Upper lobe of right lung (tissue), 1 donor: ENCODE measurements at regions not wholly inside any gene's neighbourhood (a gene's known extent, or its start where the extent isn't known, plus 50 kb on each side); places are given as distances from the start of the nearest gene placed in this dataset.

ENCODE experiments used
- ATAC-seq: fragments of 200-7000 bp; cut with Tn5 transposase; one replicate; pipeline ENCODE4 v1.9.1; 2020; ENCODE audit warnings: mild to moderate bottlenecking, moderate library complexity
- DNase-seq: peaks from one replicate; pipeline ENCODE4 v3.0.0-alpha.2; 2020
- H3K27ac ChIP-seq: fragments of 200-600 bp; one replicate; pipeline ENCODE4 v1.8.0; 2022
- H3K27me3 ChIP-seq: fragments of 200-600 bp; one replicate; pipeline ENCODE4 v1.8.0; 2022; ENCODE audit warnings: mild to moderate bottlenecking
- H3K36me3 ChIP-seq: fragments of 200-600 bp; one replicate; pipeline ENCODE4 v1.8.0; 2022
- H3K4me1 ChIP-seq: fragments of 200-600 bp; one replicate; pipeline ENCODE4 v1.8.0; 2022
- H3K4me3 ChIP-seq: fragments of 200-600 bp; one replicate; pipeline ENCODE4 v1.8.0; 2022; ENCODE audit warnings: mild to moderate bottlenecking
- H3K9me3 ChIP-seq: fragments of 200-600 bp; one replicate; pipeline ENCODE4 v1.8.0; 2022
- intact Hi-C: fragments of 100-400 bp; cut with DNase I; formaldehyde crosslinking; loops from one replicate; pipeline ENCODE4 v1.11.0; 2022
- TF ChIP-seq, protein P1 (sequence below): fragments of 200-600 bp; IDR thresholded peaks from one replicate; pipeline ENCODE4 v1.8.0; 2022; ENCODE audit warnings: antibody characterized with exemption
- donor health status: DM: no; HTN: yes; CAD: no; lungs with severe emphysema.

DNA sequence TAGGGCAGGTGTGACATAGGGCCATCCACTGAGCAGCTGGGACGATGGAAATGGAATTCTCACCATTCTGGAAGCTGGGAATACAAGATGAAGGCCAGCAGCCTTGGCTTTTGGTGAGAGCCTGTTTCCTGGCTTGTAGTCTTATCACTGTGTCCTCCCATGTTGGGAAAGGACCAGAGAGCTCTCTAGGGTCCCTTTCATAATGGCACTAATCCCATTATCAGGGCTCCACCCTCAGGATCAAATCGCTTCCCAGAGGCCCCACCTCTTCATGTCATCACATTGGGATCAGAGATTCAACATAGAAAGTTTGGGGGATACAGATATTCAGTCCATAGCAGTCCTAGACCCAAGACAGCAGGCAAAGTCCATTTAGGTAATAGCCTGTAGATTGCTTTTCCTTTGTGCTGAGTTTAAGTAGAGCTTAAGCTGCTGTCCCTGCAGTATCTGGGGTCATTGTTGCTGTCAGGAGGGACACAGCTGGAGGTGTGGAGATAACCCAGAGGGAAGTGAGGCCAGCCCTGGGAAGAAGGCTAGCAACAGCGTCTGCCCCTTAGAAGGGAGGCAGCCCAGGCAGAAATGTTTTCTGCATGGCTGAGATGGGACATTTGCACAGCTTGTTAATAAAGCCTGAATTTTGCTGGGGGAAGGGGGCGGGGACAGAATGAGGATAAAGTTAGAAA is 136.5 kb upstream of the GPR12 start:
- Histone ChIP-seq H3K36me3 (no peaks in the 10 kb centered on the region), H3K4me3 (no peak overlapping the region), H3K27ac (no peak overlapping the region), H3K27me3 (no peaks in the 10 kb centered on the region), H3K4me1 (no peaks in the 10 kb centered on the region), H3K9me3 (no peaks in the 10 kb centered on the region)
- TF ChIP-seq, protein P1, sequence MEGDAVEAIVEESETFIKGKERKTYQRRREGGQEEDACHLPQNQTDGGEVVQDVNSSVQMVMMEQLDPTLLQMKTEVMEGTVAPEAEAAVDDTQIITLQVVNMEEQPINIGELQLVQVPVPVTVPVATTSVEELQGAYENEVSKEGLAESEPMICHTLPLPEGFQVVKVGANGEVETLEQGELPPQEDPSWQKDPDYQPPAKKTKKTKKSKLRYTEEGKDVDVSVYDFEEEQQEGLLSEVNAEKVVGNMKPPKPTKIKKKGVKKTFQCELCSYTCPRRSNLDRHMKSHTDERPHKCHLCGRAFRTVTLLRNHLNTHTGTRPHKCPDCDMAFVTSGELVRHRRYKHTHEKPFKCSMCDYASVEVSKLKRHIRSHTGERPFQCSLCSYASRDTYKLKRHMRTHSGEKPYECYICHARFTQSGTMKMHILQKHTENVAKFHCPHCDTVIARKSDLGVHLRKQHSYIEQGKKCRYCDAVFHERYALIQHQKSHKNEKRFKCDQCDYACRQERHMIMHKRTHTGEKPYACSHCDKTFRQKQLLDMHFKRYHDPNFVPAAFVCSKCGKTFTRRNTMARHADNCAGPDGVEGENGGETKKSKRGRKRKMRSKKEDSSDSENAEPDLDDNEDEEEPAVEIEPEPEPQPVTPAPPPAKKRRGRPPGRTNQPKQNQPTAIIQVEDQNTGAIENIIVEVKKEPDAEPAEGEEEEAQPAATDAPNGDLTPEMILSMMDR = no peak
- DNase-seq (no peak), ATAC-seq (no peak)
- intact Hi-C loops = no loop called here

DNA sequence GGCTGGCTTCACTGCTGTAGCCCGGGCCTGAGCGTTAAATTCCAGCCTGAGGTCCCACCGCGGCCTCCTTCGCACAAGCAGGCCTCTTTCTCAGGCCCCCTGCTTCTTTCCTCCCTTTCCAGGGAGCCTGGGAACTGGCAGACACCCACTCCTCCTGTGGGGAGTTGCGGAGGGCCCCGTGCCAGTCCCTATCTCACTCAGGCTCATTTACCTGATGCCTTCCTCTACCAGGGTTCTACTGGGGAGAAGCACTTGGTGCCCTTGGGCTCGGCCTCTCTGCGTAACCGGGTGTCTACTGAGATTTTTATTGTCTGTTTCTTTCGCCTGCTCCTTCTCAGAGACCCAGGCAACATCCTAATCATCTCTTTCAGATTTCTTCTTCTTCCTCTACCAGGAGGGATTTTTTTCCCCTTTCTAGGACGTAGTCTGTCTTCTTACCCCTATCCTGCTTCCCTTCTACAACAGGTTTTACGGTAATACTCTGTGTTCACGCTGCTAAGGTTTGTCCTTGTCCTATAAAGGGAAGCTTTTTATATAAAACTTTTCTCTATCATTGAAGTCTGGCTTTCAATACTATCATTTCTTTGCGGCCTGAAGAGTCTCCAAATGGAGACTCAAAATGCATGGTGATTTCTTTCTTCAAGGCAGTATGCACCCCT is 135.4 kb upstream of the GPR12 start:
- no peaks in the 10 kb centered on the region for H3K27me3 ChIP-seq
- no peak for DNase-seq
- intact Hi-C loops = no loop called here
- no peak overlapping the region for H3K27ac ChIP-seq
- no peaks in the 10 kb centered on the region for H3K36me3 ChIP-seq
- no peak for ATAC-seq
- TF ChIP-seq, protein P1 = no peak
- H3K4me3 ChIP-seq = no peak overlapping the region
- no peaks in the 10 kb centered on the region for H3K4me1 ChIP-seq
- H3K9me3 ChIP-seq = no peaks in the 10 kb centered on the region

DNA sequence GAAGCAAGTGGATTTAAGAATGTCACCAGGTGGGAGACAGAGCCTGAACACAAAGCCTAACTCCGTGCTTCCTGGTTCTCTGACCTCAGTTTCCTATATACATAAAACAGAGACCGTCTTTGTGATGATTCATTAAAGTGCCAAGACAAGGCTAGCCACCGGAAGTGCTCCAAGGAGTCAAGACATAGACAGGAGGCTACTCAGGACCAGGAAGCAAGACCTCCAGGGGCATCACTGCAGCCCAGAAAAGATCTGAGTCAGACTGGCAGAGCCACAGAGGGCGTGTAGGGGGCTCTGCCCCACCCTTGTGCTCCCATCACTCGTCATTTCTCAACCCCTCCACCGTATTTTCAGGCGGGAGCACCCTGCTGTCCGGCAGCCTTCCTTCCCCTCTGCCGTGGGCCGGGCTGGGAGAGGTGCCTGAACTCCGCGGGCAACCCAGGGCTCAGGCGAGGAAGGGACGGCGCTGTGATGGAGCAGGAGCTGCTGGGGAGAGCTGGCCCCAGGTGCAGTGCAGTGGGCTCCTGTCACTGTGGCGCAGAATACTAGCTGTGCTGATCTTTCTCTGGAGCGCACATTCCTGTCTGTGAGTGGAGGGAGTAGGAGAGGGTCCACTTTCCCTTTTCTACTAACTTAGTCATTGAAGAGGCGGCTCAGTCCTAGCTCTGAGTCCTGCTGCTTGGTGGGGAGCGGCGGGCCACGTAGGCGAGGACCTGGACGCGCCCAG is 134.7 kb upstream of the GPR12 start:
- no peak for ATAC-seq
- TF ChIP-seq, protein P1 = no peak
- H3K27me3 ChIP-seq = no peaks in the 10 kb centered on the region
- H3K9me3 ChIP-seq = no peaks in the 10 kb centered on the region
- no peak for DNase-seq
- H3K4me1 ChIP-seq = no peaks in the 10 kb centered on the region
- intact Hi-C loops = no loop called here
- no peaks in the 10 kb centered on the region for H3K36me3 ChIP-seq
- H3K4me3 ChIP-seq = no peak overlapping the region
- no peak overlapping the region for H3K27ac ChIP-seq

DNA sequence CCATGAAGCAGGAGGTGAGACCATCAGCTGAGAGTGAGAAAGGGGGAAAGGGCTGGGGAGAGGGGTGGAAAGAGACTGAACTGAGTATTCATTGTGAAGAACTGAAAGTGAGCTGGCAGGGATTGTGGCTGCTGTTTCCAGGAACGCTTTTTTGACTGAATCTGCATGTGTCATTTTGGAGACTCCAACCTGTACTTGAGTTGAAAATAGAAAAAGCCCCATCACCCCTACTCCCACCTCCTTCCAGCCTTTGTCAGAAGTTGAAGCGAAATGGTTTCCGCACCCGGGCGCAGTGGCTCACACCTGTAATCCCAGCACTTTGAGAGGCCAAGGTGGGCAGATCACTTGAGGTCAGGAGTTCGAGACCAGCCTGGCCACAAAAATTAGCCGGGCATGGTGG is 128.0 kb upstream of the GPR12 start:
- Histone ChIP-seq H3K4me3 (no peak overlapping the region), H3K27ac (no peak overlapping the region), H3K9me3 (no peaks in the 10 kb centered on the region), H3K27me3 (no peaks in the 10 kb centered on the region), H3K4me1 (no peaks in the 10 kb centered on the region), H3K36me3 (no peaks in the 10 kb centered on the region)
- no peak for DNase-seq
- ATAC-seq = no peak
- intact Hi-C loops = no loop called here
- TF ChIP-seq, protein P1 = no peak

DNA sequence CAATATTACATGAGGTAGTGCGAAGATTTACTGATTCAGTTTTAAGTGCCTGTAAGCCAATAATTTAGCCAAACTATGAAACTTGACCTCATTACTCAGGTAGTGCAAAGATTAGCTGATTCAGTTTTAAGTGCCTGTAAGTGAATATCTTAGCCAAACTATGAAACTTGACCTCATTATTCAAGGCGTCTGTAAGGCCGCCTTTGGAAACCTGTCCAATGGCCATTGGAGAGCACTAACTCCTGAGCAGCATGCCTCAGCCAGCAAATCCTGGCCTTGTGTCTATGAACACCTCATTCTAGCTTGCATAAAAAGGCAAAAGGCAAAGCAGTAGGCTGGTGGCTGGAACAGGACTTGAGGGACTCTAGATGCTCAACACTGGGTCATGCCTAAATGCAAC is 127.0 kb upstream of the GPR12 start:
- ATAC-seq = peak; percentile 86
- Histone ChIP-seq H3K27ac (no peak overlapping the region), H3K4me1 (no peaks in the 10 kb centered on the region), H3K9me3 (no peaks in the 10 kb centered on the region), H3K27me3 (no peaks in the 10 kb centered on the region), H3K4me3 (no peak overlapping the region), H3K36me3 (no peaks in the 10 kb centered on the region)
- TF ChIP-seq, protein P1 = no peak
- intact Hi-C loops = no loop called here
- DNase-seq = no peak
